GM12874 (cell line): ENCODE measurements at regions not wholly inside any gene's neighbourhood (a gene's known extent, or its start where the extent isn't known, plus 50 kb on each side); places are given as distances from the start of the nearest gene placed in this dataset.

Experiments
- TF ChIP-seq, protein P1 (sequence below): IDR thresholded peaks from 2 replicates; pipeline ENCODE4 v1.5.1; 2011; ENCODE audit warnings: low read depth, mild to moderate bottlenecking, control low read depth, low read length, moderate library complexity; ENCODE audit not compliant: insufficient read depth

GRCh38 chr20:6623989-6624388 lies 143.5 kb upstream of the BMP2 start:
- TF ChIP-seq, protein P1, sequence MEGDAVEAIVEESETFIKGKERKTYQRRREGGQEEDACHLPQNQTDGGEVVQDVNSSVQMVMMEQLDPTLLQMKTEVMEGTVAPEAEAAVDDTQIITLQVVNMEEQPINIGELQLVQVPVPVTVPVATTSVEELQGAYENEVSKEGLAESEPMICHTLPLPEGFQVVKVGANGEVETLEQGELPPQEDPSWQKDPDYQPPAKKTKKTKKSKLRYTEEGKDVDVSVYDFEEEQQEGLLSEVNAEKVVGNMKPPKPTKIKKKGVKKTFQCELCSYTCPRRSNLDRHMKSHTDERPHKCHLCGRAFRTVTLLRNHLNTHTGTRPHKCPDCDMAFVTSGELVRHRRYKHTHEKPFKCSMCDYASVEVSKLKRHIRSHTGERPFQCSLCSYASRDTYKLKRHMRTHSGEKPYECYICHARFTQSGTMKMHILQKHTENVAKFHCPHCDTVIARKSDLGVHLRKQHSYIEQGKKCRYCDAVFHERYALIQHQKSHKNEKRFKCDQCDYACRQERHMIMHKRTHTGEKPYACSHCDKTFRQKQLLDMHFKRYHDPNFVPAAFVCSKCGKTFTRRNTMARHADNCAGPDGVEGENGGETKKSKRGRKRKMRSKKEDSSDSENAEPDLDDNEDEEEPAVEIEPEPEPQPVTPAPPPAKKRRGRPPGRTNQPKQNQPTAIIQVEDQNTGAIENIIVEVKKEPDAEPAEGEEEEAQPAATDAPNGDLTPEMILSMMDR: no peak

GRCh38 chr20:6622041-6622440 lies 145.4 kb upstream of the BMP2 start:
- TF ChIP-seq, protein P1: no peak

- TF ChIP-seq, protein P1: no peak
Measured at GRCh38 chr20:6618051-6618450, 149.4 kb upstream of the BMP2 start.

DNA sequence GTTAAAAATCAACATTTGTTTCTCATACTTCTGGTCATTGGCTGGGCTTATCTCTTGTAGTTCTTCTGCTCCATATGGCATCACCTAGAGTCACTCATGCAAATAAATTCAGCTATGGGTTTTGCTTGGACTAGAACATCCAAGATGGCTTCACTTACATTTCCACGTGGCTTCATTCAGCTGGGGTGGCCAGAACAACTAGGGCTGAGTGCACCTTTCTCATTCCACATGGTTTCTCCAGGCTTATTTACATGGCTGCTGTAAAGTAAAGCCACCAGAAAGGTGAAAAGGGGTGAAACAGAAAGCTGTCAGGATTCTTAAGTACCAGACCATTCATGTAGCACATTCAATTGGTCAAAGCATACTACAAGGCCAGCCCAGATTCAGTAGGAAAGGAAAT lies 151.1 kb upstream of the BMP2 start:
- TF ChIP-seq, protein P1: no peak

- TF ChIP-seq, protein P1: no peak
Measured at GRCh38 chr20:6614836-6615235, 152.7 kb upstream of the BMP2 start.

- TF ChIP-seq, protein P1: no peak
Measured at GRCh38 chr20:6613280-6613861, 154.1 kb upstream of the BMP2 start.

GRCh38 chr20:6612606-6612923 lies 154.9 kb upstream of the BMP2 start:
- TF ChIP-seq, protein P1: no peak
